ENCODE measurements at regions not wholly inside any gene's neighbourhood (a gene's known extent, or its start where the extent isn't known, plus 50 kb on each side); places are given as distances from the start of the nearest gene placed in this dataset.

DNA sequence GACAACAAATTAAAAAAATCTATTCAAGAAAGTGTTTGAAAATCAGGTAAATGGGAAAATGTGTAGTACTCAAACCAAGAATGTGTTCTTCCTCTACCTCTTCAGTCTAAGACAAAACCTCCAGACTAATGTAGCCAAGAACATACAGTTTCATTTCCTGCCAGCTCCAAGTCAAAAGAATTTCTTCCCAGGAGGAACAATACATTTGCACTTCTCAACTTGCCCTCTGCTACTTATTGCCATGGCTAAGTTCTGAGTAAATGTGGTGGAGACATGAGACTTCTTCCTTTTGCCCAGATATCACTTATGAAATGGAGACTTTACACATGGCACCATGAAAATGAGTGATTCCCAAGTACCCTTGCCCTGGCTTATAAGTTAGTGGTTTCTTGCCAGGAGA lies 2112.2 kb upstream of the C9orf72 start:
- FAIRE-seq, result no peak
- CTCF ChIA-PET (ENCODE audit: low intra/inter-chr PET ratio, low total read pairs), result no interaction called here

More for the DNA sequence above, 2112.2 kb upstream of the C9orf72 start:
- Histone ChIP-seq H3K4me1 (ENCODE audit: insufficient read depth, low read length) (no peaks in the 10 kb centered on the region), H3K4me3 (replicated peaks in 1 of 3; ENCODE audit: insufficient read depth in 1 of 3, low read depth in 2 of 3, low read length in 3 of 3) (no peak overlapping the region), H3K9ac (ENCODE audit: insufficient read depth, low read depth, low read length) (no peak overlapping the region), H2AFZ (ENCODE audit: low read length) (no peak overlapping the region), H3K9me3 (ENCODE audit: low read length) (no peaks in the 10 kb centered on the region), H4K20me1 (ENCODE audit: insufficient read depth, low read length) (no peaks in the 10 kb centered on the region), H3K4me2 (ENCODE audit: low read depth, low read length) (no peak overlapping the region), H3K27ac (ENCODE audit: extremely low read length, insufficient read depth, low read length) (no peak overlapping the region), H3K79me2 (ENCODE audit: insufficient read depth, low read length) (no peaks in the 10 kb centered on the region), H3K36me3 (replicated peaks in 1 of 2; ENCODE audit: control insufficient read depth in 1 of 2, insufficient read depth in 2 of 2, low read length in 2 of 2) (no peaks in the 10 kb centered on the region), H3K27me3 (ENCODE audit: control insufficient read depth in 1 of 2, insufficient read depth in 2 of 2, low read length in 2 of 2) (no peaks in the 10 kb centered on the region)
- no peak for TF ChIP-seq ZNF782 (CRISPR knock-in tag; IDR thresholded peaks at IDR 0.05; ENCODE audit: borderline replicate concordance)
- TF ChIP-seq, protein P1, sequence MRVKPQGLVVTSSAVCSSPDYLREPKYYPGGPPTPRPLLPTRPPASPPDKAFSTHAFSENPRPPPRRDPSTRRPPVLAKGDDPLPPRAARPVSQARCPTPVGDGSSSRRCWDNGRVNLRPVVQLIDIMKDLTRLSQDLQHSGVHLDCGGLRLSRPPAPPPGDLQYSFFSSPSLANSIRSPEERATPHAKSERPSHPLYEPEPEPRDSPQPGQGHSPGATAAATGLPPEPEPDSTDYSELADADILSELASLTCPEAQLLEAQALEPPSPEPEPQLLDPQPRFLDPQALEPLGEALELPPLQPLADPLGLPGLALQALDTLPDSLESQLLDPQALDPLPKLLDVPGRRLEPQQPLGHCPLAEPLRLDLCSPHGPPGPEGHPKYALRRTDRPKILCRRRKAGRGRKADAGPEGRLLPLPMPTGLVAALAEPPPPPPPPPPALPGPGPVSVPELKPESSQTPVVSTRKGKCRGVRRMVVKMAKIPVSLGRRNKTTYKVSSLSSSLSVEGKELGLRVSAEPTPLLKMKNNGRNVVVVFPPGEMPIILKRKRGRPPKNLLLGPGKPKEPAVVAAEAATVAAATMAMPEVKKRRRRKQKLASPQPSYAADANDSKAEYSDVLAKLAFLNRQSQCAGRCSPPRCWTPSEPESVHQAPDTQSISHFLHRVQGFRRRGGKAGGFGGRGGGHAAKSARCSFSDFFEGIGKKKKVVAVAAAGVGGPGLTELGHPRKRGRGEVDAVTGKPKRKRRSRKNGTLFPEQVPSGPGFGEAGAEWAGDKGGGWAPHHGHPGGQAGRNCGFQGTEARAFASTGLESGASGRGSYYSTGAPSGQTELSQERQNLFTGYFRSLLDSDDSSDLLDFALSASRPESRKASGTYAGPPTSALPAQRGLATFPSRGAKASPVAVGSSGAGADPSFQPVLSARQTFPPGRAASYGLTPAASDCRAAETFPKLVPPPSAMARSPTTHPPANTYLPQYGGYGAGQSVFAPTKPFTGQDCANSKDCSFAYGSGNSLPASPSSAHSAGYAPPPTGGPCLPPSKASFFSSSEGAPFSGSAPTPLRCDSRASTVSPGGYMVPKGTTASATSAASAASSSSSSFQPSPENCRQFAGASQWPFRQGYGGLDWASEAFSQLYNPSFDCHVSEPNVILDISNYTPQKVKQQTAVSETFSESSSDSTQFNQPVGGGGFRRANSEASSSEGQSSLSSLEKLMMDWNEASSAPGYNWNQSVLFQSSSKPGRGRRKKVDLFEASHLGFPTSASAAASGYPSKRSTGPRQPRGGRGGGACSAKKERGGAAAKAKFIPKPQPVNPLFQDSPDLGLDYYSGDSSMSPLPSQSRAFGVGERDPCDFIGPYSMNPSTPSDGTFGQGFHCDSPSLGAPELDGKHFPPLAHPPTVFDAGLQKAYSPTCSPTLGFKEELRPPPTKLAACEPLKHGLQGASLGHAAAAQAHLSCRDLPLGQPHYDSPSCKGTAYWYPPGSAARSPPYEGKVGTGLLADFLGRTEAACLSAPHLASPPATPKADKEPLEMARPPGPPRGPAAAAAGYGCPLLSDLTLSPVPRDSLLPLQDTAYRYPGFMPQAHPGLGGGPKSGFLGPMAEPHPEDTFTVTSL (CRISPR knock-in tag; IDR thresholded peaks at IDR 0.05; ENCODE audit: borderline replicate concordance), result no peak
- TF ChIP-seq CHD2 (IDR thresholded peaks at IDR 0.05; ENCODE audit: low read depth, low read length), result no peak
- TF ChIP-seq, protein P2, sequence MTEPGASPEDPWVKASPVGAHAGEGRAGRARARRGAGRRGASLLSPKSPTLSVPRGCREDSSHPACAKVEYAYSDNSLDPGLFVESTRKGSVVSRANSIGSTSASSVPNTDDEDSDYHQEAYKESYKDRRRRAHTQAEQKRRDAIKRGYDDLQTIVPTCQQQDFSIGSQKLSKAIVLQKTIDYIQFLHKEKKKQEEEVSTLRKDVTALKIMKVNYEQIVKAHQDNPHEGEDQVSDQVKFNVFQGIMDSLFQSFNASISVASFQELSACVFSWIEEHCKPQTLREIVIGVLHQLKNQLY (CRISPR knock-in tag; IDR thresholded peaks at IDR 0.05), result no peak
- TF ChIP-seq, protein P3, sequence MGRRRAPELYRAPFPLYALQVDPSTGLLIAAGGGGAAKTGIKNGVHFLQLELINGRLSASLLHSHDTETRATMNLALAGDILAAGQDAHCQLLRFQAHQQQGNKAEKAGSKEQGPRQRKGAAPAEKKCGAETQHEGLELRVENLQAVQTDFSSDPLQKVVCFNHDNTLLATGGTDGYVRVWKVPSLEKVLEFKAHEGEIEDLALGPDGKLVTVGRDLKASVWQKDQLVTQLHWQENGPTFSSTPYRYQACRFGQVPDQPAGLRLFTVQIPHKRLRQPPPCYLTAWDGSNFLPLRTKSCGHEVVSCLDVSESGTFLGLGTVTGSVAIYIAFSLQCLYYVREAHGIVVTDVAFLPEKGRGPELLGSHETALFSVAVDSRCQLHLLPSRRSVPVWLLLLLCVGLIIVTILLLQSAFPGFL (CRISPR knock-in tag; IDR thresholded peaks at IDR 0.05), result no peak
- no peak for TF ChIP-seq NFRKB (IDR thresholded peaks at IDR 0.05)
- TF ChIP-seq NR1H2 (CRISPR knock-in tag; IDR thresholded peaks at IDR 0.05; ENCODE audit: borderline replicate concordance, low read depth), result no peak
- BruUV-seq (replicated peaks), result no TSS peak
- intact Hi-C loops (cut with micrococcal nuclease; ENCODE audit: unreplicated experiment) (no loop called here), in situ Hi-C loops (cut with HindIII; ENCODE audit: extremely low pct_ligation_motif_present, low pct_unique_long_range_greater_than_20kb) (no loop called here)
- ATAC-seq (no peak), DNase-seq (ENCODE audit: low spot score) (no peak)
- POLR2A ChIA-PET, result no interaction called here
